PC-9 (cell line): ENCODE measurements at regions not wholly inside any gene's neighbourhood (a gene's known extent, or its start where the extent isn't known, plus 50 kb on each side); places are given as distances from the start of the nearest gene placed in this dataset.

Source experiments
- EZH2 ChIP-seq: fragments of 200-600 bp; sonication (generic); IDR thresholded peaks from 2 replicates; pipeline ENCODE4 v1.8.0; 2017; ENCODE audit warnings: antibody characterized with exemption, low read depth
- TF ChIP-seq, protein P1 (sequence below): fragments of 200-600 bp; sonication (generic); conservative IDR thresholded peaks from 2 replicates; pipeline ENCODE4 v1.6.1; 2017; ENCODE audit warnings: mixed run types, antibody characterized with exemption, mild to moderate bottlenecking, moderate library complexity

DNA sequence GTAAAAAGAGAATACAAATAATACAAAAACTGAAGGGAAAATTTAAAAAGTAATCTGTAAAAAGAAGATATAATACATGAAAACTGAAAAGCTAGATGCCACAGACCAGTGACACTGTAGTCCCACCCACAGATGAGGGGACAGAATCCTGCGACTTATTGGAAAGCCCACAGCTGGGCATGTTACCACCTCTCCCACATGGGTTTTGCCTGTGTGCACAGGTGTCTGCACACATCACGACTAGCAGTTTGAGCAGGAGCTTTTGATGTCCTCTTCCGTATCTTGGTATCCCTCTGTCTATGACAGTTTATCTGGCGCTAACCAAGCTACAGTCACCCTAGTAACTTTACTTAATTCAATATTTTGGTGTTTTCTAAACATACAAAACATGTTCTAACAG is 291.1 kb upstream of the EXOC2 start:
- TF ChIP-seq, protein P1, sequence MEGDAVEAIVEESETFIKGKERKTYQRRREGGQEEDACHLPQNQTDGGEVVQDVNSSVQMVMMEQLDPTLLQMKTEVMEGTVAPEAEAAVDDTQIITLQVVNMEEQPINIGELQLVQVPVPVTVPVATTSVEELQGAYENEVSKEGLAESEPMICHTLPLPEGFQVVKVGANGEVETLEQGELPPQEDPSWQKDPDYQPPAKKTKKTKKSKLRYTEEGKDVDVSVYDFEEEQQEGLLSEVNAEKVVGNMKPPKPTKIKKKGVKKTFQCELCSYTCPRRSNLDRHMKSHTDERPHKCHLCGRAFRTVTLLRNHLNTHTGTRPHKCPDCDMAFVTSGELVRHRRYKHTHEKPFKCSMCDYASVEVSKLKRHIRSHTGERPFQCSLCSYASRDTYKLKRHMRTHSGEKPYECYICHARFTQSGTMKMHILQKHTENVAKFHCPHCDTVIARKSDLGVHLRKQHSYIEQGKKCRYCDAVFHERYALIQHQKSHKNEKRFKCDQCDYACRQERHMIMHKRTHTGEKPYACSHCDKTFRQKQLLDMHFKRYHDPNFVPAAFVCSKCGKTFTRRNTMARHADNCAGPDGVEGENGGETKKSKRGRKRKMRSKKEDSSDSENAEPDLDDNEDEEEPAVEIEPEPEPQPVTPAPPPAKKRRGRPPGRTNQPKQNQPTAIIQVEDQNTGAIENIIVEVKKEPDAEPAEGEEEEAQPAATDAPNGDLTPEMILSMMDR, result no peak
- no peak for TF ChIP-seq EZH2
